ENCODE measurements at regions not wholly inside any gene's neighbourhood (a gene's known extent, or its start where the extent isn't known, plus 50 kb on each side); places are given as distances from the start of the nearest gene placed in this dataset.

DNA sequence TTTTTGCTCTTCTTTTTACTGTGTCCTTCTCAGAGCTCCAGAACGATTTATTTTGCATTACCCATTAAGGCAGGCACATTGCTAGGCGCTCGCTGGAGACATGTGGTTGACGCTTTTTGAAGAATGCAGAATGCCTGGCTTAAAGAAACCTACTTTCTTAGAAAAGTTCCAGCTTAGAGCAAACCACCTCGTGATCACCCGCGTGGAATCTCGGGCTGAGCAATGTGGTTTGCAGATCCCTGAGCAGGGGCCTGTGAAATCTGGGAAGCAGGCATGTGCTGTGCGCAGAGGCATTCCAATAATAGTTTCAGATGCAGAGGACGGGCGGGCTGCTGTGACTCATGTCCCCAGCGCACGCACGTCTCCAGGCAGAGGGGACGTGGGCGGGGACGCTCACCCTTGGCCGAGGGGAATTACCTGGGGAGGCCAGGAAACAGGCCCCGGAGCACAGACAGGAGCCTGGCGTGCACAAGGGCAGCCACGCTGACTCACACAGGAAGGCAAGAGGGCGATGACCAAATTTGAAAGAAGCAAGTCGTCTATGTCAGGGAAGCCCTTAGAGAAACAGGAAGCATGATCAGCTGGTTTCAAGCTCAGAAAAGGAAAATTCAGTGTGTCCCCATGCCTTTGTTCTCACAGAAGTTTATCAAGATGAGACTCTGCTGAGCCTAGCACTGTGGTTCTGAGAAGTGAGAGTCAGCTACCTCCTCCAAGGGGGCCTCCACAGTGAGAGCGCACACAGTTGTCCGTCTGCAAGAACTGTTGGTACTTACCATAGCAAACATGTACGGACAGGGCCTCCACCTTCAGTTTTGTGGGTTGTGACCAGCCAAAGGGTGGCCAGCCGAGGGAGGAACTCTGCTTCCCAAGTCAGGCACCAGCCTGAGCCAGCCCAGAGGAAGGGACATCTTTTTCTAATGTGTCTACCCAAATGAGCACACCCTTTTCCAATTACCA is 218.6 kb downstream of the PIK3R1 start:
- TF ChIP-seq POLR2AphosphoS5 (IDR thresholded peaks at IDR 0.05; ENCODE audit: borderline replicate concordance, low read depth, low read length) (no peak), EZH2 (IDR thresholded peaks at IDR 0.05) (no peak), FOXP2 (optimal IDR thresholded peaks at IDR 0.05; ENCODE audit: control extremely low read depth, extremely low read length, insufficient read depth) (no peak)
